Activated B cell treated with CpG ODN at 0.5 μM for 24 hours (primary cell): ENCODE measurements at regions not wholly inside any gene's neighbourhood (a gene's known extent, or its start where the extent isn't known, plus 50 kb on each side); places are given as distances from the start of the nearest gene placed in this dataset.
"Not testable (repeated sequence)": the region's sequence is repeated elsewhere in the genome, so short reads cannot be mapped to it uniquely, and the experiment has no call there.

Source experiments
- ATAC-seq: fragments of 200-7000 bp; cut with Tn5 transposase; one replicate; pipeline ENCODE4 v1.10.0; 2021; ENCODE audit warnings: low read depth, mild to moderate bottlenecking, moderate library complexity
- CTCF ChIA-PET: fragments of 350-600 bp; sonication (Branson Sonifier 250); formaldehyde crosslinking; loops from one replicate; lab custom pipeline; 2021; ENCODE audit warnings: antibody characterized with exemption; lab: Charles Lee
- POLR2A ChIA-PET: fragments of 350-600 bp; sonication (Branson Sonifier 250); formaldehyde crosslinking; loops from one replicate; lab custom pipeline; 2021; ENCODE audit warnings: antibody characterized with exemption; lab: Charles Lee
- DNase-seq: peaks from one replicate; pipeline ENCODE4 v3.0.0; 2022
- H3K27ac Mint-ChIP-seq: one replicate; pipeline ENCODE4 v1.8.0; 2020; ENCODE audit warnings: mixed read lengths
- H3K27me3 Mint-ChIP-seq: one replicate; pipeline ENCODE4 v1.8.0; 2021; ENCODE audit warnings: mixed read lengths
- H3K36me3 Mint-ChIP-seq: one replicate; pipeline ENCODE4 v1.8.0; 2021; ENCODE audit warnings: low read depth, mixed read lengths
- H3K4me1 Mint-ChIP-seq: one replicate; pipeline ENCODE4 v1.8.0; 2021; ENCODE audit warnings: mixed read lengths
- H3K4me3 Mint-ChIP-seq: one replicate; pipeline ENCODE4 v1.8.0; 2020; ENCODE audit warnings: mild to moderate bottlenecking, mixed read lengths
- H3K9me3 Mint-ChIP-seq: one replicate; pipeline ENCODE4 v1.8.0; 2020; ENCODE audit warnings: mixed read lengths
- intact Hi-C: fragments of 100-400 bp; cut with micrococcal nuclease; formaldehyde crosslinking; loops from one replicate; pipeline ENCODE4 v1.15.1; 2024
- TF ChIP-seq, protein P1 (sequence below): fragments of 200-600 bp; IDR thresholded peaks from one replicate; pipeline ENCODE4 v1.8.0; 2022; ENCODE audit warnings: antibody characterized with exemption, mild to moderate bottlenecking

DNA sequence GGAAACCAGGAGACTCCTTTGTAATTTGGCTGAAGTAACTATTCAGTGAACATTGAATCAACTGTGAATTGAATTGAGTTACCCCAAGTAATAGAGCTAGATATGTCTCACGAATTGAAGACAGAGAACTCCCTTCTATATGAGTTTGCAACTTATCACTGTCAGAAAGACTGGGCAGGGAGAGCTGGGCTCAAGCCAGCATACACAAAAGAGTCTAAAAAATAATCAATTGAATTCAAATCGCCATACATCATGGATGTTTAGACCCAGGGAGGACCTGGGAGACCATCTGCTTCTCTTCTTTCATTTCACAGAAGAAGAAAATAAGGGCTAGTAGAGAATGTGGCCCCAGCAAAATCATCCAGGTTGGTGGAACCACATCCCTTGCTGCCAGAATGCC is 503.1 kb upstream of the AUTS2 start:
- TF ChIP-seq, protein P1, sequence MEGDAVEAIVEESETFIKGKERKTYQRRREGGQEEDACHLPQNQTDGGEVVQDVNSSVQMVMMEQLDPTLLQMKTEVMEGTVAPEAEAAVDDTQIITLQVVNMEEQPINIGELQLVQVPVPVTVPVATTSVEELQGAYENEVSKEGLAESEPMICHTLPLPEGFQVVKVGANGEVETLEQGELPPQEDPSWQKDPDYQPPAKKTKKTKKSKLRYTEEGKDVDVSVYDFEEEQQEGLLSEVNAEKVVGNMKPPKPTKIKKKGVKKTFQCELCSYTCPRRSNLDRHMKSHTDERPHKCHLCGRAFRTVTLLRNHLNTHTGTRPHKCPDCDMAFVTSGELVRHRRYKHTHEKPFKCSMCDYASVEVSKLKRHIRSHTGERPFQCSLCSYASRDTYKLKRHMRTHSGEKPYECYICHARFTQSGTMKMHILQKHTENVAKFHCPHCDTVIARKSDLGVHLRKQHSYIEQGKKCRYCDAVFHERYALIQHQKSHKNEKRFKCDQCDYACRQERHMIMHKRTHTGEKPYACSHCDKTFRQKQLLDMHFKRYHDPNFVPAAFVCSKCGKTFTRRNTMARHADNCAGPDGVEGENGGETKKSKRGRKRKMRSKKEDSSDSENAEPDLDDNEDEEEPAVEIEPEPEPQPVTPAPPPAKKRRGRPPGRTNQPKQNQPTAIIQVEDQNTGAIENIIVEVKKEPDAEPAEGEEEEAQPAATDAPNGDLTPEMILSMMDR, result no peak
- no peaks in the 10 kb centered on the region for H3K27me3 Mint-ChIP-seq
- H3K4me3 Mint-ChIP-seq, result no peak overlapping the region
- no peaks in the 10 kb centered on the region for H3K4me1 Mint-ChIP-seq
- ATAC-seq (no peak), DNase-seq (no peak)
- intact Hi-C loops, result no loop called here
- H3K36me3 Mint-ChIP-seq, result no peaks in the 10 kb centered on the region
- H3K9me3 Mint-ChIP-seq, result peaks cover 8% of the 10 kb centered on the region
- ChIA-PET CTCF (no interaction called here), POLR2A (no interaction called here)
- no peak overlapping the region for H3K27ac Mint-ChIP-seq

DNA sequence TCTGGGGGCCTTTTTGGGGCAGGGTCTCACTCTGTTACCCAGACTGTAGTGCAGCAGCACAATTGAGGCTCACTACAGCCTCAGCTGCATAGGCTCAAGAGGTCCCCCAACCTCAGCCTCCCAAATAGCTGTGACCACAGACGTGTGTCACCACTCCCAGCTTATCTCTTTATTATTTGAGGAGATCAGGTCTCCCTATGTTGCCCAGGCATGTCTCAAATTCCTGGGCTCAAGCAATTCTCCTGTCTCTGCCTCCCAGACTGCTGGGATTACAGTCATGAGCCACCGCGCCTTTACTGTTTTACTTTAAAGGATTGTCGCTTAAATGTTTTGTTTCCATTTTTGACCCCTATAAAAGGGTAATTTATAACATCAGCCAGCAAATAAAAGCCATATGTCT is 502.6 kb upstream of the AUTS2 start:
- H3K27ac Mint-ChIP-seq, result no peak overlapping the region
- CTCF ChIA-PET, result no interaction called here
- H3K4me1 Mint-ChIP-seq, result no peaks in the 10 kb centered on the region
- peaks cover 8% of the 10 kb centered on the region for H3K9me3 Mint-ChIP-seq
- intact Hi-C loops, result no loop called here
- ATAC-seq (no peak), DNase-seq (no peak)
- H3K36me3 Mint-ChIP-seq, result no peaks in the 10 kb centered on the region
- TF ChIP-seq, protein P1, result no peak
- H3K27me3 Mint-ChIP-seq, result no peaks in the 10 kb centered on the region
- POLR2A ChIA-PET, result no interaction called here
- H3K4me3 Mint-ChIP-seq, result no peak overlapping the region

DNA sequence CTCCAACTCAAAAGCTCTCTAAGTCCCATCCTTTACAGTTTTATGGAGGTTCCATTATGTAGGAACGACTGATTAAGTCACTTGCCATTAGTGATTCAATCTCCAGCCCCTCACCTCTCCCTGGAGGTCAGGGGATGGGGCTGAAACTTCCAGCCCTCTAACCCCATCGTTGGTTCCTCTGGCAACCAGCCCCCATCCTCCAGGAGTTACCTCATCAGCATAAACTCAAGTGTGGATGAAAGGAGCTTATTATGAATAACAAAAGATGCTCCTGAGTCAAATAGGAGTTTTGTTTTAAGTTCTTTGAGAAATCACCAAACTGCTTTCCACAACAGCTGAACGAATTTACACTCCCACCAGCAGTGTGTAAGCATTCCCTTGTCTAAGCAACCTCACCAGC is 494.3 kb upstream of the AUTS2 start:
- Mint-ChIP-seq H3K9me3 (no peaks in the 10 kb centered on the region), H3K4me3 (no peak overlapping the region), H3K4me1 (no peaks in the 10 kb centered on the region), H3K27me3 (no peaks in the 10 kb centered on the region), H3K36me3 (no peaks in the 10 kb centered on the region), H3K27ac (no peak overlapping the region)
- CTCF ChIA-PET, result no interaction called here
- intact Hi-C loops, result no loop called here
- DNase-seq (no peak), ATAC-seq (no peak)
- TF ChIP-seq, protein P1, result no peak
- POLR2A ChIA-PET, result no interaction called here

DNA sequence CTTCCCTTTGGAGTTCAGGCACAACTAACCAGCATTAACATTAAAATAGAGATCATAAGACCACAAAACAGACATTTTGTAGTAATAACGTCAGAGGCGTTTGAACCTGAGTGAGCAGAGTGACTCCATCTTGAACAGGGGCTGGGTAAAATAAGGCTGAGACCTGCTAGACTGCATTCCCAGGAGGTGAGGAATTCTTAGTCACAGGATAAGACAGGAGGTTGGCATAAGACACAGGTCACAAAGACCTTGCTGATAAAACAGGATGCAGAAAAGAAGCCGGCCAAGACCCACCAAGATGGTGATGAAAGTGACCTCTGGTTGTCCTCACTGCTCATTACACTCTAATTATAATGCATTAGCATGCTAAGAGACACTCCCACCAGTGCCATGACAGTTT is 493.2 kb upstream of the AUTS2 start:
- ATAC-seq (no peak), DNase-seq (no peak)
- intact Hi-C loops, result no loop called here
- Mint-ChIP-seq H3K4me3 (no peak overlapping the region), H3K27me3 (no peaks in the 10 kb centered on the region), H3K9me3 (no peaks in the 10 kb centered on the region), H3K27ac (no peak overlapping the region), H3K4me1 (no peaks in the 10 kb centered on the region), H3K36me3 (no peaks in the 10 kb centered on the region)
- POLR2A ChIA-PET, result no interaction called here
- CTCF ChIA-PET, result no interaction called here
- TF ChIP-seq, protein P1, result no peak

DNA sequence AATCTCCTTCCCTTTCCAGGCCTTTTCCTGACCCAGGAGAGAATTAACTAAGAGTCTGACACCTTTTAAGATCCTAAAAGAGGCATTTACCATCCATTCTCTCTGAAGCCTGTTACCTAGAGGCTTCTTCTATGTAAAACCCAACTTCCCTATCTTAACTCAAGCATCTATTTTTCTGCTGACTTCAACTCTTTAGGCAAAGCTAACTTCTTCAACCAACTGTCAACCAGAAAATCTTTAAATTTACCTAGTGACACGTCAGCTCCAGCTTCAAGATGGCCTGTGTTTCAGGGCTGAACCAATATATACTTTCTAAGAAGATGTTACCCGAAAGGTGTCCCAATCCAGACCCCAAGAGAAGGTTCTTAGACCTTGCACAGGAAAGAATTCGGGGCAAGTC is 492.3 kb upstream of the AUTS2 start:
- H3K27me3 Mint-ChIP-seq, result no peaks in the 10 kb centered on the region
- intact Hi-C loops, result no loop called here
- CTCF ChIA-PET, result no interaction called here
- POLR2A ChIA-PET, result no interaction called here
- no peaks in the 10 kb centered on the region for H3K9me3 Mint-ChIP-seq
- H3K36me3 Mint-ChIP-seq, result no peaks in the 10 kb centered on the region
- no peak overlapping the region for H3K4me3 Mint-ChIP-seq
- no peak for ATAC-seq
- TF ChIP-seq, protein P1, result no peak
- H3K27ac Mint-ChIP-seq, result no peak overlapping the region
- no peaks in the 10 kb centered on the region for H3K4me1 Mint-ChIP-seq
- DNase-seq, result no peak

DNA sequence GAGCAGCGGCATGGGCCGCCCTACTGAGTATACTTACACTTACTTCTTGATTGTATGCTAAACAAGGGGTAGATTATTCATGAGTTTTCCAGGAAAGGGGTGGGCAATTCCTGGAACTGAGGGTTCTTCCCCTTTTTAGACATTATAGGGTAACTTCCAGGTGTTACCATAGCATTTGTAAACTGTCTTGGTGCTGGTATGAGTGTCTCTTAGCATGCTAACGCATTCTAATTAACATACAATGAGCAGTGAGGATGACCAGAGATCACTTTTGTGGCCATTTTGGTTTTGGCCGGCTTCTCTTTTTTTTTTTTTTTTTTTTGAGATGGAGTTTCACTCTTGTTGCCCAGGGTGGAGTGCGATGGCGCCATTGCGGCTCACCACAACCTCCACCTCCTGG is 491.8 kb upstream of the AUTS2 start:
- H3K27me3 Mint-ChIP-seq, H3K4me1 Mint-ChIP-seq, intact Hi-C loops, H3K27ac Mint-ChIP-seq, POLR2A ChIA-PET, CTCF ChIA-PET, ATAC-seq, H3K4me3 Mint-ChIP-seq, DNase-seq, H3K36me3 Mint-ChIP-seq, H3K9me3 Mint-ChIP-seq: not testable (repeated sequence)

DNA sequence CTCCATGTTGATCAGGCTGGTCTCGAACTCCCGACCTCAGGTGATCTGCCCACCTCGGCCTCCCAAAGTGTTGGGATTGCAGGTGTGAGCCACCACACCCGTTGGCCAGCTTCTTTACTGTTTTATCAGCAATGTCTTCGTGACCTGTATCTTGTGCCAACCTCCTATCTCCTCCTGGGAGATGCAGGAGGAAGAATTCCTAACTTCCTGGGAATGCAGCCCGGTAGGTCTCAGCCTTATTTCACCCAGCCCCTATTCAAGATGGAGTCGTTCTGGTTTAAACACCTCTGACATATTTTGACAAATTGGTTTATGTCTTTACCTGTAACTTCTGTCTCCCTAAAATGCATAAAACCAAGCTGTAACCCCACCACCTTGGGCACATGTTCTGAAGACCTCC is 491.3 kb upstream of the AUTS2 start:
- H3K4me1 Mint-ChIP-seq, H3K9me3 Mint-ChIP-seq, H3K27ac Mint-ChIP-seq, POLR2A ChIA-PET, CTCF ChIA-PET, intact Hi-C loops, ATAC-seq, H3K27me3 Mint-ChIP-seq, H3K4me3 Mint-ChIP-seq, H3K36me3 Mint-ChIP-seq, DNase-seq: not testable (repeated sequence)
